ENCODE measurements at regions not wholly inside any gene's neighbourhood (a gene's known extent, or its start where the extent isn't known, plus 50 kb on each side); places are given as distances from the start of the nearest gene placed in this dataset.

GRCh38 chr3:197393711-197394110, 95.3 kb upstream of the DLG1 start:
- no peak for ATAC-seq
- no peak overlapping the region for H3K4me3 ChIP-seq
- WGBS, 2 donors (ENCODE audit: low coverage in 1 of 2) = 100% methylated on average over 1 to 2 of the region's 4 CpGs
- H3K9me3 ChIP-seq = no peaks in the 10 kb centered on the region
- H3K36me3 ChIP-seq = no peaks in the 10 kb centered on the region
- H3K27me3 ChIP-seq = peaks cover 18% of the 10 kb centered on the region
- peaks cover 0 to 8% (median 0%) of the 10 kb centered on the region in 3 donors for H3K4me1 ChIP-seq
- no peak overlapping the region for H3K27ac ChIP-seq
- no peak for TF ChIP-seq EP300 (IDR thresholded peaks at IDR 0.05)
- no peak for TF ChIP-seq POLR2AphosphoS5 (IDR thresholded peaks at IDR 0.05)
- no peak for TF ChIP-seq POLR2A (IDR thresholded peaks at IDR 0.05)
- no peak for TF ChIP-seq CTCF (IDR thresholded peaks at IDR 0.05)

DNA sequence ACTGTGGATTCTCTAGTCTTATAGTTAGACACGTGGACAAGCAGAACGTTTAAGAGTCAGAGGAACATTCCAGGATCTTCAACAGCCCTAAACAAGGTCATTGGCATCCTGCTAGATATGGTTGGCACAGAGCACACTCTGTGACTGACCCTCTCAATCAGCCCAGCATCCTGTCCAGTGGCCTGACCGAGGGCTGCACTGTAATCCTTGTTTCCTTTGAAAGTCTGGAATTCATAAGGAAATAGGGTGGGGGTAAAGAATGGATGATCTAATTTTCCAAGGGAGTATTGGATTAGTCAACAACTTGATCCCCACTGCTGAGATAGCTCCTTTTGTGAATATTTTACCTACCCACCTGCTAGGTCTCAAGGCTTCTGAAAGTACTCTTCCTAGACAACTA, 94.5 kb upstream of the DLG1 start:
- H3K9me3 ChIP-seq = no peaks in the 10 kb centered on the region
- 33 to 62% methylated on average over 2 to 3 of the region's 3 CpGs for WGBS, 2 donors (ENCODE audit: low coverage in 1 of 2)
- no peak overlapping the region for H3K4me3 ChIP-seq
- peaks cover 25% of the 10 kb centered on the region for H3K27me3 ChIP-seq
- no peak overlapping the region for H3K27ac ChIP-seq
- peaks cover 0 to 8% (median 0%) of the 10 kb centered on the region in 3 donors for H3K4me1 ChIP-seq
- no peak for TF ChIP-seq POLR2AphosphoS5 (IDR thresholded peaks at IDR 0.05)
- TF ChIP-seq POLR2A (IDR thresholded peaks at IDR 0.05) = no peak
- TF ChIP-seq EP300 (IDR thresholded peaks at IDR 0.05) = no peak
- no peak for TF ChIP-seq CTCF (IDR thresholded peaks at IDR 0.05)
- no peak for ATAC-seq
- no peaks in the 10 kb centered on the region for H3K36me3 ChIP-seq

DNA sequence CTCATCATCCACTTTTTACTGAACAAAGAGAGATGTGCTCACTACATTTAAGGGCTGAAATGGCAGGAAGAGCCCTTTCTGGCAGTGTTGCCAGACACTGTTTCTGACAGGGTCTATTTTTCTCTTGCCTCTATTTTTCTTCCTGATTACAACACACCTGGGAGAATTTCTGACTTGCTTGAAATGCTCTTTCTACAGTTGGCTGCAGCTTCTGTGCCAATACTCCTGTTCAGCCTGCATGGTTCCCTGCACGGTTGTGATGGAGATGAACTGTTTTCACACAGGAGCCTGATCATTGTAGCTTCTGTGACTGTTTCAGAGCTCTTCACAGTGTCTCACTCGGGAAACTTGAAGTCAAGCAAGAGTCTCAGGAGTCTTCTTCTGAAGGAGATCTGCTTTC, 83.0 kb upstream of the DLG1 start:
- Histone ChIP-seq H3K4me3 (no peak overlapping the region), H3K36me3 (no peaks in the 10 kb centered on the region), H3K9me3 (no peaks in the 10 kb centered on the region), H3K4me1 (no peaks in the 10 kb centered on the region), H3K27ac (no peak overlapping the region), H3K27me3 (no peaks in the 10 kb centered on the region)
- no peak for ATAC-seq
- TF ChIP-seq POLR2AphosphoS5 (IDR thresholded peaks at IDR 0.05) (no peak), CTCF (IDR thresholded peaks at IDR 0.05) (no peak), POLR2A (IDR thresholded peaks at IDR 0.05) (no peak), EP300 (IDR thresholded peaks at IDR 0.05) (no peak)
- WGBS, 2 donors (ENCODE audit: low coverage in 1 of 2) = 67% methylated on average over 1 of the region's 2 CpGs; no CpG with 5 or more reads in 1 of the 2 donors

GRCh38 chr3:197380786-197381185, 82.4 kb upstream of the DLG1 start:
- no peaks in the 10 kb centered on the region for H3K27me3 ChIP-seq
- no peak overlapping the region for H3K4me3 ChIP-seq
- H3K36me3 ChIP-seq = no peaks in the 10 kb centered on the region
- H3K27ac ChIP-seq = no peak overlapping the region
- no peaks in the 10 kb centered on the region for H3K4me1 ChIP-seq
- ATAC-seq = no peak
- H3K9me3 ChIP-seq = no peaks in the 10 kb centered on the region
- 44 to 67% methylated on average over 1 of the region's 5 CpGs for WGBS, 2 donors (ENCODE audit: low coverage in 1 of 2)
- TF ChIP-seq EP300 (IDR thresholded peaks at IDR 0.05) = no peak

DNA sequence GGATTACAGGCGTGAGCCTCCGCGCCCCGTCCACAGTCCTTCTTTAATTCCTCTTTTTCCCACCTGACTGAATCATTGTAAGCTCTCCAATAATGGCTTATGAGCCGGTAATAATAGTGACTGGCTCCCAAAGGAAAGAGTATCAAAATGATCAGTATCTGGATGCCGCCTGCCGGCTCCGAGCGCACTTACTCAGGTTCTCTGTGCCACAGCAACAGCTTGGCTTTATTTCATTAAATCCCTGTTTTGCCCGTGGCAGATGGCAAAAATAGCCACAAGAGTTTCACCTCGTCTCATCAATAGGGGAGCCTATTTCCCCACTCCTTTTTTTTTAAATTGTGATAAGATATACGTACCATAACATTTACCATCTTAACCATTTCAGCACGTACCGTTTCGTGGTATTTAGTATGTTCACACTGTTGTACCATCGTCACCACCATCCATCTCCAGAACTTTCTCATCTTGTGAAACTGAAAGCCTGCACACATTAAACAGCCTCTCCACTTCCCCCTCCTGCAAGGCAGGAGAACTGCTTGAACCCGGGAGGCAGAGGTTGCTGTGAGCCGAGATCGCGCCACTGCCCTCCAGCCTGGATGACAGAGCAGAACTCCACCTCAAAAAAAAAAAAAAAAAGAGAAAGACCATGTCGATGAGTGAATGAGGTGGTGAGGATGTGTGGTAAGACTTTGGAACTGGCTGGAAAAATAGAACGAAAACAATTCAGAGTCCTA, 80.7 kb upstream of the DLG1 start:
- WGBS, 2 donors (ENCODE audit: low coverage in 1 of 2) = 85 to 88% methylated on average over 12 to 13 of the region's 22 CpGs
- no peak for ATAC-seq
- TF ChIP-seq POLR2AphosphoS5 (IDR thresholded peaks at IDR 0.05) (no peak), CTCF (IDR thresholded peaks at IDR 0.05) (no peak), EP300 (IDR thresholded peaks at IDR 0.05) (no peak), POLR2A (IDR thresholded peaks at IDR 0.05) (no peak)
- H3K36me3 ChIP-seq = no peaks in the 10 kb centered on the region
- no peaks in the 10 kb centered on the region for H3K9me3 ChIP-seq
- no peak overlapping the region for H3K4me3 ChIP-seq
- H3K27me3 ChIP-seq = no peaks in the 10 kb centered on the region
- H3K27ac ChIP-seq = no peak overlapping the region
- no peaks in the 10 kb centered on the region for H3K4me1 ChIP-seq
